Parathyroid adenoma (tissue), 2 donors: ENCODE measurements at regions not wholly inside any gene's neighbourhood (a gene's known extent, or its start where the extent isn't known, plus 50 kb on each side); places are given as distances from the start of the nearest gene placed in this dataset.

Experiments used
- H2AFZ ChIP-seq: fragments of 300-600 bp; sonication (generic); one replicate; pipeline ENCODE4 v1.7.0; 2017; ENCODE audit warnings: antibody characterized with exemption, mild to moderate bottlenecking
- H3K27ac ChIP-seq: fragments of 300-600 bp; sonication (generic); one replicate; pipeline ENCODE4 v1.7.0; 2017
- H3K27me3 ChIP-seq: fragments of 300-600 bp; sonication (generic); one replicate; pipeline ENCODE4 v1.7.0; 2017; ENCODE audit warnings: low read length; ENCODE audit not compliant: control insufficient read depth, insufficient read depth
- H3K36me3 ChIP-seq: fragments of 300-600 bp; sonication (generic); one replicate; pipeline ENCODE4 v1.7.0; 2017; ENCODE audit warnings: low read length; ENCODE audit not compliant: control insufficient read depth, insufficient read depth
- H3K4me1 ChIP-seq: fragments of 300-600 bp; sonication (generic); one replicate; pipeline ENCODE4 v1.7.0; 2017; ENCODE audit warnings: control low read depth
- H3K4me2 ChIP-seq: fragments of 300-600 bp; sonication (generic); one replicate; pipeline ENCODE4 v1.7.0; 2017; ENCODE audit warnings: low read length
- H3K4me3 ChIP-seq: fragments of 300-600 bp; sonication (generic); one replicate; pipeline ENCODE4 v1.7.0; 2017; ENCODE audit warnings: low read depth, low read length
- H3K79me2 ChIP-seq: fragments of 300-600 bp; sonication (generic); one replicate; pipeline ENCODE4 v1.7.0; 2017; ENCODE audit warnings: control low read depth
- H3K9ac ChIP-seq: fragments of 300-600 bp; sonication (generic); one replicate; pipeline ENCODE4 v1.7.0; 2017; ENCODE audit warnings: mild to moderate bottlenecking
- H3K9me3 ChIP-seq: fragments of 300-600 bp; sonication (generic); one replicate; pipeline ENCODE4 v1.7.0; 2017; ENCODE audit warnings: low read length; ENCODE audit not compliant: control insufficient read depth
- TF ChIP-seq, protein P1 (sequence below): fragments of 300-600 bp; sonication (generic); IDR thresholded peaks from one replicate; pipeline ENCODE4 v1.7.0; 2017; ENCODE audit warnings: antibody characterized with exemption, mild to moderate bottlenecking
- donor health status: primary hyperparathyroidism.

DNA sequence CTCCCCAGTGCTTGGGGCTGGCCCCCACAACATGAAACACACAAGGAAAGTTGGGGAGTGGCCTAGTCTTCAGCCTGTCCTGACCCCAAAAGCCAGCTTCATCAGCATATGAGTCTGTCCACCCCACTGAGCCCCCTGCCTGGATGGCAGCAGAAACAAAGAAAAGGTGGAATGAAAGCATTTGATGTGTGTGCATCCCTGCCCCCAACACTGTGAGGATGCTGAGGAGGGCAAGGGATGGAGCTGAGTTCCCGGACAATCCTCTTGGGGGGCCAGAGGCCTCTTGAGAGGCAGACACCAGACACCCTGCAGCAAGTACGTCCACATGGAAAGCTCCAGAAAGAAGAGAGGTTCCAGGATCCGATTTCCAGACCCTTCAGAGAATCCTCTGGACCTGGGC is 113.5 kb upstream of the PPP1R26 start:
- Histone ChIP-seq H3K4me1 (no peaks in the 10 kb centered on the region), H3K27me3 (no peaks in the 10 kb centered on the region), H2AFZ (no peak overlapping the region), H3K4me3 (no peak overlapping the region), H3K79me2 (no peaks in the 10 kb centered on the region), H3K9me3 (no peaks in the 10 kb centered on the region), H3K27ac (no peak overlapping the region), H3K4me2 (no peak overlapping the region), H3K9ac (no peak overlapping the region), H3K36me3 (no peaks in the 10 kb centered on the region)
- TF ChIP-seq, protein P1, sequence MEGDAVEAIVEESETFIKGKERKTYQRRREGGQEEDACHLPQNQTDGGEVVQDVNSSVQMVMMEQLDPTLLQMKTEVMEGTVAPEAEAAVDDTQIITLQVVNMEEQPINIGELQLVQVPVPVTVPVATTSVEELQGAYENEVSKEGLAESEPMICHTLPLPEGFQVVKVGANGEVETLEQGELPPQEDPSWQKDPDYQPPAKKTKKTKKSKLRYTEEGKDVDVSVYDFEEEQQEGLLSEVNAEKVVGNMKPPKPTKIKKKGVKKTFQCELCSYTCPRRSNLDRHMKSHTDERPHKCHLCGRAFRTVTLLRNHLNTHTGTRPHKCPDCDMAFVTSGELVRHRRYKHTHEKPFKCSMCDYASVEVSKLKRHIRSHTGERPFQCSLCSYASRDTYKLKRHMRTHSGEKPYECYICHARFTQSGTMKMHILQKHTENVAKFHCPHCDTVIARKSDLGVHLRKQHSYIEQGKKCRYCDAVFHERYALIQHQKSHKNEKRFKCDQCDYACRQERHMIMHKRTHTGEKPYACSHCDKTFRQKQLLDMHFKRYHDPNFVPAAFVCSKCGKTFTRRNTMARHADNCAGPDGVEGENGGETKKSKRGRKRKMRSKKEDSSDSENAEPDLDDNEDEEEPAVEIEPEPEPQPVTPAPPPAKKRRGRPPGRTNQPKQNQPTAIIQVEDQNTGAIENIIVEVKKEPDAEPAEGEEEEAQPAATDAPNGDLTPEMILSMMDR: no peak

DNA sequence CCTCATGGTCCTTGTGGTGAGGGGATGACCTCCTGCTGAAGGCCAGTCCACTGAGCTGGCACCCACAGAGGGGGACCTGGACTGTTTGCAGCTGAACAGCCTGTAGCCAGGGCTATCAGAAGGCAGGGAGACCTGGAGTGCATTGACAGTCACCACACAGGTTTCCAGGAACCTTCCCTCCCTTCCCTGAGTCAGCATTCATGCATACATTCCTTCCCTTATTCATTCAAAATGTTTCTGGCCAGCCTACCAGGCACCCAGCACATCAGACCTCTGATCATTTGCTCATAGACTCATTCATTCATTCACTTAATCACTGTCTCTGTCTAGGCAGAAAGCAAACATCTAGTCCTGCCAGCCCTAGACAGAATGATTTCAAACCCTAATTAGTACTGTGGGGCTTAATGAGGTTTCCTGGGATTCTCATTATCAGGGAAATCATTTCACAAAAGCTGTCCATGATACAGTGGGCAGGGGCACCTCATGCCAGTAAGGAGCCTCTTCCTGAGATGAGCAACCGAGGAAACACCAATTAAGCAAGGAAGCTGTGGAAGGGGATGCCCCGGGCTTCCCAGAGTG is 110.1 kb upstream of the PPP1R26 start:
- Histone ChIP-seq H3K9me3 (no peaks in the 10 kb centered on the region), H3K9ac (no peak overlapping the region), H3K27me3 (no peaks in the 10 kb centered on the region), H3K36me3 (no peaks in the 10 kb centered on the region), H3K79me2 (no peaks in the 10 kb centered on the region), H2AFZ (no peak overlapping the region), H3K27ac (no peak overlapping the region), H3K4me2 (no peak overlapping the region), H3K4me3 (no peak overlapping the region), H3K4me1 (no peaks in the 10 kb centered on the region)
- TF ChIP-seq, protein P1: no peak

DNA sequence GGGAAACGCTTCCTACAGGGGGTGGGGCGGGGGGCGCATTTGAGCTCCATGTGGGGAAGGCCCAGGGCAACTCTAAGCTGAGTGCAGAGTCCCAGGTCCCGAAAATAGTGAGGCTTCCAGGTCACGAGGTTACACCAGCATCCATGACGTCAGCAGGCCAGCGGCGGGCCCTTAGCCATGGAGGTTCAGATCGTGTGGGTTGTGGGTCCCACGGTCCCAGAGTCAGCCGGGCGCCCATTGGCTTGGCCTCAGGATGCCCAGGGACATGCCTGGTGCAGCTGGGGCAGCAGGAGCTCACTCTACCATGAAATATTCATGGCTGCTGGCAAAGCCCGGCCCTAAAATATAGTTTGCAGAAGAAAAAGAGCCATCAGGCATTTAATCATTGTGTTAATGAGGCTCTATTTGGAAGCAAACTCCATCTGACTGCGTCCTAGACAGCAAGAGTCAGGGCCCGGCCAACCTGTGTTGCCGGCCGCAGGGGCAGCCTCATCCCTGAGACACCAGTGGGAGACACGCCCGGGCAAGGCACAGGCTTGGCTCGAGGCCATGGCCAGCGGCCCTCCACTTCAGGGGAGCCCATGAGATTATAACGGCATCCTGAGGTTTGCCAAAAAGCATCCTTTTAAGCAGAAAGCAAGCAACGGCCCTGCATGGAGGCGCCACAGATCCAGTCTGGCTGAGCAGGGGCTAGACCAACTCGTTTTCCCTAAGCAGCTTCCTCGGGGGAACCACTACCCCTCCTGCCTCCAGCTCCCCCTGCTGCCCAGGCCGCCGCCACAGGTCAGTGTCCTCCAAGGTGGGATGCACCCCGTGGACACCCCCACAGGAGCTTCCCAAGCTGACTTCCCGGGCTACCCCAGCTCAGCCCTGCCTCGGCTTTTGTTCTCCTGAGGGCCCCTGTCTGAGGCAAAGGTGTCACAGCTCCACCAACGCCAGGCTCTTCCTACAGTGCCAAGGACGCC is 108.9 kb upstream of the PPP1R26 start:
- Histone ChIP-seq H3K36me3 (no peaks in the 10 kb centered on the region), H3K4me2 (no peak overlapping the region), H3K27me3 (no peaks in the 10 kb centered on the region), H3K79me2 (no peaks in the 10 kb centered on the region), H3K4me1 (no peaks in the 10 kb centered on the region), H3K4me3 (no peak overlapping the region), H3K9ac (no peak overlapping the region), H3K27ac (no peak overlapping the region), H2AFZ (no peak overlapping the region), H3K9me3 (no peaks in the 10 kb centered on the region)
- TF ChIP-seq, protein P1: no peak

DNA sequence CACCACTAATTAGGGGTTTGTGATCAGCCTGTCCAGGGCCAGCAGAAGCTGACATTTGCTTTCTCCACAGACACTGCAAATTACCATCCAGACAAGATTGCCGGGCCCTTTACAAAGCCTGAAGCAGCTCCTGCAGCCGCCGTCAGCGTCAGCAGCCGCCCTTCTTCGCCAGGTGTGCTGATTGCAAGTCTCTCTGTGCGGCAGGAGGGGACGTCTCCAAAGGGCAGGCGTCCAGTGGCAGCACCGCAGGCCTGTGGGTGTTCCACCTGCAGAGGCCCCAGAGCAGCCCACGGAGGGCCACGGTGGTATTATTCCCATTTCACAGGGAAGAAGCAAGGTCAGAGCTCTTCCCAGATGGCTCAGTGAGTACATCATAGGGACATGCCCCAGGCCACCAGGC is 108.0 kb upstream of the PPP1R26 start:
- TF ChIP-seq, protein P1: no peak
- no peaks in the 10 kb centered on the region for H3K27me3 ChIP-seq

More for the DNA sequence above, 108.0 kb upstream of the PPP1R26 start:
- no peak overlapping the region for H3K4me3 ChIP-seq
- no peaks in the 10 kb centered on the region for H3K79me2 ChIP-seq
- no peaks in the 10 kb centered on the region for H3K4me1 ChIP-seq
- H3K4me2 ChIP-seq: no peak overlapping the region
- H3K9me3 ChIP-seq: no peaks in the 10 kb centered on the region
- no peak overlapping the region for H3K9ac ChIP-seq
- H2AFZ ChIP-seq: no peak overlapping the region
- no peak overlapping the region for H3K27ac ChIP-seq
- H3K36me3 ChIP-seq: no peaks in the 10 kb centered on the region
